HG03460 (cell line): ENCODE measurements at regions not wholly inside any gene's neighbourhood (a gene's known extent, or its start where the extent isn't known, plus 50 kb on each side); places are given as distances from the start of the nearest gene placed in this dataset.
"Not testable (repeated sequence)": the region's sequence is repeated elsewhere in the genome, so short reads cannot be mapped to it uniquely, and the experiment has no call there.

Experiments
- ATAC-seq: cut with Tn5 transposase; IDR thresholded peaks from one replicate; pipeline ENCODE4 v1.9.1; 2021; ENCODE audit not compliant: unreplicated experiment

DNA sequence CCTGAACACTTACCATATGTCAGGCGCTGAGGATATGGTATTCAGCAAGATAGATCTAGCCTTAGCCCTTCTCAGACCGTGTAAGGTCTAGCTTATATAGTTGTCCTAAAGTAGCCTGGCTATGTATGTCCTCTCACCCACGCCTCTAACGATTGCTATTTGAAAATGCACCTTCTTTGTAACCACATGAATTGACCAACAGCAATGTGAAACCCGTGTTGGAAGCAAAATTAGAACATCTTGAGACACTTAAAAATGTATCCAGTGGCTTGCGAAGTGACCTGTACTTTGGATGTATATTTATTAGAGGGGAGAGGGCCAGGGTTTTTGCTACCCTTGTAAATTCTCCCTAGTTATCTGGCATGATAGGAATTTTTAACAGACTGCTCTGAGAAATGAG lies 860.0 kb upstream of the ZEB2 start:
- ATAC-seq: no peak

DNA sequence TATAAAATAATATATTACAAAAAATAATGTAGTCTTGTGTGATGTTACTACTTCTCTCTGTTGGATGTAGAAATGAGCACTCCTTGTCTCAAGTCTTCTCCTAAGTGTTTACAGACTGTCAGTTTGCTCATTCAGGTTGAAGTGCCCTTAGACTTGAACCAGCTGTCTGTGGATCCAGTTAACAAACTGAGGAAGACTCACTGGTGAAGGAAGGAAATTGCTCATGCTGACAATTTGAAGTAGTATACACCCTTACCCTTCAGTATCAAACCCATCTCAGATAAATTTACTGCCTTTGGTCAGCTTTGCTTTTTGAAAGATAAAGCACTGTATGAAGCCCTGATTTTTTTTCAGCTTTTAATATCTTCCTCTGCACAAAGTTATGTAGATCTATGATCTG lies 854.2 kb upstream of the ZEB2 start:
- no peak for ATAC-seq

DNA sequence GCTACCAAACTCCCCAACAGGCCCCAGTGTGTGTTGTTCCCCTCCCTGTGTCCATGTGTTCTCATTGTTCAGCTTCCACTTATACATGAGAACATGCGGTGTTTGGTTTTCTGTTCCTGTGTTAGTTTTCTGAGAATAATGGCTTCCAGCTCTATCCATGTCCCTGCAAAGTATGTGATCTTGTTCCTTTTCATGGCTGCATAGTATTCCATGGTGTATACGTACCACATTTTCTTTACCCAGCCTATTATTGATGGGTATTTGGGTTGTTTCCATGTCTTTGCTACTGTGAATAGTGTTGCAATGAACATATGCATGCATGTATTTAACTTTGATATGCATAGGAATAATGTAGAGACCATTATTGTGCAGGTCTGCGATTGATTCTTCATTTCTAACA lies 847.4 kb upstream of the ZEB2 start:
- ATAC-seq: not testable (repeated sequence)

DNA sequence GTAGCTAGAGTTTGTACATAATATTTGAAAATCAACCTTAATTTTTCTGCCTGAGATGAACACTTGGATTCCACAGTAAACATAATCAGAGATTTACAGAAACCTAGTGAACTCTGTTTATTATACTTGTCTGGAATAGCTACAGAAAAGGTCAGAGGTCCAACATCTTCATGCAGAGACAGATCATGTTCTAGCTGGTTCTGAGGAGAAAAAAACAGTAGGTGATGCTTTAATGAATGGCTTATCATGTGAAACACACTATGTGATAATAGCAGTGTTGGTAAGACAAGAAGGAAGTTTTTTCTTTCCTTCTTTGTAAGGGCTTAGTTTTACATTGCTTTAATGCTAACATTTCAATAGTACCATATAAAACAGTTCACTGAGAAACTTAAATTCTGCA lies 846.4 kb upstream of the ZEB2 start:
- no peak for ATAC-seq

DNA sequence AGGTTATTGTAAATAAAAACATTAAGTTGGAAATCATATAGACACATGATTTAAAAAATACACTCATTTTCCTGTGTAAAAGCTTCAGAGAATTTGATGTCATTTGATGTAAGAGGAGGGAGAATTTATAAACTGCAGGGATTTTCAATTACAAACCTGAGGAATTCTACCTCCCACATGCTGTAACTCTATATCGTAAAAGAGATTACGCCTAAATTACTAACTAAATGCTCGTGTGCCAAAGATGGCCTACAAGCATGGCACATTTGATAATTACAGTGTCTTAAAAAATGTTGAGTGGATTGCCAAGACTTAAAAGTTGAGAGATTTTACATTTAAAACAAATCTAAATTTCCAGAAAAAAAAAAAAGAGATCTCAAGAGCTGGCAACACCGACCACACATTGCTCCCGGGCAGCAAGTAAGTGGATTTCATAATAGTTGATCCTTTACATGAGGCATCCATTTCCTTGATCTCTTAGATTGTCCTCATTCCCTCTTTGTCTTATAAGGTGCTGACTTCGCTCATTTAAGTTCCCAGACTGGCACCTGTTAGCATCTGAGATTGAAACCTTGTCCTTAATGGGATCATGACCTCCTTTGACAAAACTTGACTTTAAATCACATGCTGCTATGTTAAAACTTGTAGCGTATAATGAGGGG lies 840.3 kb upstream of the ZEB2 start:
- no peak for ATAC-seq

DNA sequence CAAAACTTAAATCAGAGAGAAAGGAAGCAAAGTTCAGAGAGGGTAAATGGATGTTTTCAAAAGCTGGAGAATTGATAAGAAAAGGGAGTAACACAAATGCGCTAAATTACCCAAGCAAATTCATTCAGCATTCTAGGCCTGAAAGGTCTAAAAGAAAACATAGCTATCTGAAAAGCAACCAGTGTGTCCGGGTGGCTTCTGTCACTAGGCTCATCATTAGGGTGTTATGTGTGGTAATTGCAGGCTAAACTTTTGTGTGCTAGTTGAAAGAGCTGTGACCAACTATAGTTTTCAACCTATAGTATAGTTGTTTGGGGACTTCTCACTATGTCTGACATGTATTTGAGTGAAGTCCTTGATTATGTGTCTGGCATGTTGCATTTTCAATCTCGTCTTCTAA lies 839.6 kb upstream of the ZEB2 start:
- no peak for ATAC-seq

DNA sequence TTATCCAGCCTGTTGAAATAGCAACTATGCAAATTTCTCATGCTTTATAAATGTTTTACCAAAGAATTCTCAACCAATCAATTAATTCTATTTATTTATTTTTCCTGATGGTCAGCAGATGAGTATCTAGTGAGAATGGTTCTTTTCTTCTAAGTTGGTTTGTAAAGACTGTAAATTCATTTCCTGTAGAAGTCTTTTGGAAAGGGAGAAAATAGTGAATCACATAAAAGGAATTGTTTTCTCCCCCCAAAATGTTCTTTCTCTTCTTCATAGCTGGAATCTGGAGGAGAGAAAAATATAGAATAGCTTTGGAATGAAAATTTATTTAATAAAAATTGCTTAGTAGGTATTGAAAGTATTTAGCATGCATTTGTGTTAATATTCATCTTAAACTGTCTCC lies 836.1 kb upstream of the ZEB2 start:
- no peak for ATAC-seq

DNA sequence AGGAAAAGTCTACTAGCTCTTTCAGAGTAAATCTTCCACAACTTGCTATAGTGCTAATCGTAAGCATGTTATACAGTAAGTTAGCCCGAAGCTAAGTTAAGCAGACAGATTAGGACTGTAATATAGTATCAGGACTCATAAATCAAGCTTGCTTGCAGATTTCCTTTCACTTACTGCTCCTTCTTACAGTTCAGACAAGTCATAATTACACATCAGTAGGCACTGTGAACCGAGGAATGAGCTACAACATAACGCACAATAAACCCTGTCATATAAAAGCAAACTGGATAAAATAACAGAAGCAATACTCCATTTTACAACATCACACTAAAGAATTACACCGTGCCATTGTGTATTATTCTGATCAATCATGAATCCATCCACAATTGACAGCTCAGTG lies 832.6 kb upstream of the ZEB2 start:
- no peak for ATAC-seq

DNA sequence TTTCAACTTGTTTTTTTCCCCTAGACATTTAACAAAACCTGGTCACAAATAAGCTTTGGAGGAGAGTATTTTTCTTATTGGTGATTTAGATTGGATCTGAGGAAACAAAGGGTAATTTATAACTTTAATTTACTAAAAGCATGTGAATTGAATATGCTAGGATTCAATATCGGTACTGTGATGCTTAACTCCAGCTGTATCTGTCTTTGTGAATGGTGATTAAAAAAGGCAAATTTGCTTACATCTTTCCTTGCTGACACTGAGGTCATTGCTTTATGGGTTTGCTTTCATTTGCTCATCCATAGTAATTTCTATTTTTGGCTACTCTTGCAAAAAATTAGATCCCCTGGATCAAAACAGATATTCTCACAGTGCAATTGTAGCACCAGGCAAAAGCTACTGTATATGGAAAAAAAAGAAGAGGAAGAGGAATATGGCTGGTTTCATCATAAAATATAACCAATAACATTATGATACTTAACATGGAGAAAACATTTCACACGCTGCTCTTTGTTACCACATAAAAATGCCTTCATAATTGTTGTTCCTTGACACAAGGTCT lies 832.0 kb upstream of the ZEB2 start:
- ATAC-seq: no peak

DNA sequence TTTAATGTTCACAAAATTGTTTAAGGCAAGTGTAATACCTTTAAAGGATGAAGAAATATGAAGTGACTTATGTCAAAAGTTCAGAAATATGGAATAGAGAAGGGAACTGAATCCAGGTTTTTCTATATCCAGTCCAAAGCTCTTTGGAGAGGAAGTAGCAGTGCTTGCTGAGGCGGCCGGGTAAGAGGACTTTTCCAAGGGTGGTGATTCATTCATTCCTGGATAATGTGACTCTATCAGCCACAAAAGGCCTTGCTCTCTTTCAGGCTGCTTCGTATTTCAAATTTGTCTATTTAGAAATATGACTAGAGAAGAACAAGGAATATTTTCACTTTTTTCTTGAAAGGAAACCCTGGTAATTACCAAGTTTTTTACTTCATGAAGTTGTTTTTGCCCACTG lies 830.1 kb upstream of the ZEB2 start:
- no peak for ATAC-seq

DNA sequence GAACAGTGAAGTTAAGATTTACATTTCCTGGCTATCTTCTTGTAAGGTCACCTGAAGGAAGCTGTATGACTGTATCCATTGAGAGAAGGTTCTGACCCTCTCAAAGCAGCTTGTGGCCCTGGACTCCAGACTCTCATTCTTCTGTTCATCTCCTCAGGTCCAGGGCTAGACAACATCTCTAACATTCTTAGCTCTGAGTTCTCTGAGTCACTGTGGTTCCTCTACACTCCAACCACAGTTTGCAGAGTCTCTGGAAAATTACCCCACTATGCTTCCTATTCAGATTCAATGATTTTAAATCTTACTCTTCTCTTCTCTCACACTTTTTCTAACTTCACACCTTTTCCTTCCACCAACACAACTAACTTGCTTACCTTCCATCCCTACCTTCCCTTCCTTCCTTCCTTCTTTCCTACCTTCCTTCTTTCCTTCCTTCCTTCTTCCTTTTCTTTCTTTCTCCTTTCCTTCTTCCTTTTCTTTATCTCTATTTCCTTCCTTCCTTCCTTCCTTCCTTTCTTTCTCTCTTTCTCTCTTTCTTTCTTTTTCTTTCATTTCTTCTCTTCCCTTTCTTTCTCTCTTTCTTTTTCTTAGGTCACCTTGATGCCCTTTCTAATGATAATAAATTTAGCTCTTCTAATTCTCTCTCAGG lies 824.3 kb upstream of the ZEB2 start:
- ATAC-seq: no peak

DNA sequence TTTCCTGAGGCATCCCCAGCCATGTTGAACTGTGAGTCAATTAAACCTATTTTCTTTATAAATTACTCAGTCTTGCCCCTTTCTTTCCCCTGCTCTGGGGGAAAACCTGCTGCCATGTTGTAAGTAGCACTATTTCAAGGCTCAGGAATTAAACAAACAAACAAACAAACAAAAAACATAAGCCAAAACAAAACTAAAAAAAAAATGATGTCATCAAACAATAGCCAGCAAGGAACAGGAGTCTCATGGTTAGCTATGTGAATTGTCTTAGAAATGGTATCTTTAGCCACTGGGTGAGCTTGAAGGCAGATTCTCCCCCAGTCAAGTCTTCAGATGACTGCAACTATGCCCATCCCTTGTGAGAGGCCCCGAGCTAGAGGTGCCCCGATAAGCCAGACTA lies 823.4 kb upstream of the ZEB2 start:
- ATAC-seq: no peak

DNA sequence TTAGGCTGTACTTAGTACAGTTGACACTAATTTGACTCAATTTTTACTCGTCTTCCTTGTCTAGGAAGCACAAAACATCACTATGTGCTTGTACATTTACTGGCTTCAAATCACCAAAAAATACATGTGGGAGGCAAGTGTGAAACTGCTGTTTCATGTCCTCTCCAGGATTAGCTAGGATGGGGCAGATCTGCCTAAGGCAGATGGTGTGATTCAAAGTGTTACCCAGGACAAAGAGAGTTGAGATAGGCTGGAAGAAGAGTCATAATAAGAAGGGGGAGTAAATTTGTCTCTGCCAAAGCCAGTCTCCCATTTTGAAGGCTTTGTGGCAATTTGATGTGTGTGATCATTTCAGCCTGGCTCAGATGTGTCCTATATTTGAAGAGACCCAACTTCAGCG lies 821.6 kb upstream of the ZEB2 start:
- ATAC-seq: no peak

DNA sequence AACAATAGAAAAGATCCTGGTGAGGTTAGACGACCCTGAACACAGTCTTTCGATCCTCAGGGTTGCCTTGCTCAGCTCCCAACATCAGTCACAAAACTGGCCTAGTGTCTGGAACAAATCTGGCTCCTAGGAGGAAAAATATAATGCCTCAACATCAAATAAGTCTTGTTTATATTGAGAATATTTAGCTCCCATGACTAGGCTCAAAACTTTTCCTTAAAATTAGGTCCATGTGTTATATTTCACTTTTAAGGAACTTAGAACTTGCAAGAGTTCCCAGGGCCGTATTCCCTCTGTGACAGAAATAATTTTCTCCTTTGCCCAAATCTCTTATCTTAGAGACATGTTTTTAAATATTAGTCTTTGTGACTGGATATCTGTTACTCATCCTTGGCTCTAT lies 819.7 kb upstream of the ZEB2 start:
- no peak for ATAC-seq

DNA sequence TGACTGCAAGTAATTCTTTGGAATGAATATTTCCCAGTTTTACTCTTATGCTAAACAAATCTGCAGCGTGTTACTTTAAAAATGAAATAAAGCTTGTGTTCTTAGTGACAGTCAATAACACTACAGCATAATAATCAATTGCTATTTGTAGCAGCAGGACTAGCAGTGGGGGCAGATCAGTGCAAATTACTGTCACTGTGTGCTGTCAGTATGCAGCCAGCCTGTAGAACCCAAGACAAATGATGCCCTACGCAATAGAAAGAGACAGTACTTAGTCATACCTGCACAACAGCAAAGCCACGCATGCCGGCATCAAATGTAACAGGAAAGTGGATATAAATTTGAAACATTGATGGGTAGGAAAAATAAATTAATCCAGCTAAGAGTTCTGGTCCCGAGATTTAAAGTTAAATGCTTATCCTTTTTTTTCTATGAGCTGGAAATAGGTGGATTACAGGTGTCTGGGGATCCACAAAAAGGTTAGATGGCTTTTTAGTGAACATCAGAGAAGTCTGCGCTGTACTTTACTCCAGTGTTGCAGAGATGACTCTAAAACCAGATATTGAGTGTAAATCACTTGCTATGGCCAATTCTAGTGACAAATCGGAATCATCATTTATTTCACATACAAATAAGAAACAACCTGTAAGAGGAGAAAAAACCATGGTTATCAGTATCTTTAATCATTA lies 812.4 kb upstream of the ZEB2 start:
- no peak for ATAC-seq

DNA sequence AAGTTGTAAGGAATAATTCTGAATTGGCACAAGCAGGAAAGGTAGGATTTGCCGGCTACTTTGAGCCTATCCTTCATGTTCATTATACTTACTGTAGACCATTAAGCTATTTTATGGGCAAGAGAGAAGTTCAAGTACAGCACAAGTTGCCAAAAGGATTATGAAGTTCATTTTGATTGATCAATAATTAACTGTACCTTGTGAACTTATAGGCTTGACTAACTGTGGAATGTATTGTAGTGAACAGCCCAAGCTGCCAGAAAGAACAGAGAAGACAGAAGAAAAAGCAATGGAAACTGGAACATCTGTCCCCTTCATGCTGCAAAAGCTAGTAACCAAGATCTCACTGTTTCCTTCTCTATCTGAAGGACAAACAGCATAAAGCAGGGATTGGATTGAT lies 810.1 kb upstream of the ZEB2 start:
- no peak for ATAC-seq

DNA sequence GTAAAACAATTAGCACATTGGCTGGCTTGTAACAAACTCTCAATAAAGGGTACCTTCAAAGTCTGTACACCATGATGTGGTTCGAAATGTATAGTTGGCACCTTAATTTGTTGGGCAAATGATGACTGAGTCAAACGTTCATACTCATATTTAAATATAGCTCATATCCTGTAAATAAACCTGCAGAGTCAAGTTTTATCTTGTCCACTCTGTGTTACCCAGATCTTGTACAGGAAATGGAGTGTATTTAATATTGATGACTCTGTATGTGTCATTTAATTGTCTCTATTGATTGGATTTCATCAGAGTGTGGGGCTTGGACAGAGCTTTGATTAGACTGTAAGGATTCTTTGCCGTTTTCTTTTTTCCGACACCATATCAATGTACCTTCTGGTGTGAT lies 805.6 kb upstream of the ZEB2 start:
- no peak for ATAC-seq

DNA sequence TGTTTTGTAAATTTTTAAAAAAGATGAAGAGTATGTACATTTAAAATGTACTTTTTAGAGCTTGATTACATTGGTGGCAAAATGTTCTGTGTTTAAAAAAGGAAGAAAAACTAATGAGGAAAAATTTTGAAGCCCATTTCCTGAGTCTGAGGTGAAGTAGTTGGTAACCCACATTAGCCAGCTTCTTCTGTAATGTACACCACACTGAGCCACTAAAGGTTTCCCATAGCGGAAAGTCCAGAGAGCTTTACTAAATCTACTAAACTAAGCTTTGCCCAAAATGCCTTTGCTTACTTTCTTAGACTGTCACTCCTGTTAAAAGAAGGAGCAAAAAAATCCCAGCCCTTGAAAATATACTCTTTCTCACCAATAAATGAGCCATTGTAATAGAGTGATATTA lies 804.8 kb upstream of the ZEB2 start:
- no peak for ATAC-seq

DNA sequence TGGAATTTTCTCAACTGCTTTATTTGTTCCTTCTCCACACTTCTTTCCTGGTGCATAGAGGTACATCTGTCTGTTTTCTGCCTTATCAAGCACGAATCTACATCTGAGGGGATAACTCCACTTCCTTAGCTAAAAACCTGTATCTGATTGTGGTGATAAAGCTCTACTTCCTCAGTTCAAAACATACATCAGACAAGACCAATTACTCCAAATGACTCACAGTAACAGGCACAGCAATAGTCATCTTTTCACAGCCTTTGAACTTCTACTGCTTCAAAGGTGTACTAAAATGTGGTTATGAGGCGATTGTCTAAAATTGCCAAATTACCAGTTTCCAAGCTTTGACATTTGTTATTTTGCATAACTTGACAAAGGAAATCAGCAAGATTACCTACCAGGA lies 803.6 kb upstream of the ZEB2 start:
- ATAC-seq: no peak

DNA sequence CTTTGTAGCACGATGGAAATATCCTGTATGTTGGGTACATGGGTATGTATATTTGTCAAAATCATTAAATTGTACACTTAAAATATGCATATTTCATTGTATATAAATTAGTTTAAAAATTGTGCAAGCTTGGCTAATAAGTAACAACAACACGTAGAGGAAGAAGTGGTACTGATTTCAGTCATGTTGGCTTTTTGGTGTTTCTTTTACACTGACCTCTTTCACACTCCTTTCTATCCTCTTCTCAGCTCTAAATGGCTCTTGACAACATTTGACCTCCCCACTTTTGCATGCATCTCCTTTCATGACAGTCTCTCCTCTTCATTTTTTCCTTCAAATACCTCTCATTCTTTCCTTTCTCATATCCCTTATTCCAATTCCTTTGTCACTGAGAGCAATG lies 801.4 kb upstream of the ZEB2 start:
- ATAC-seq: no peak

DNA sequence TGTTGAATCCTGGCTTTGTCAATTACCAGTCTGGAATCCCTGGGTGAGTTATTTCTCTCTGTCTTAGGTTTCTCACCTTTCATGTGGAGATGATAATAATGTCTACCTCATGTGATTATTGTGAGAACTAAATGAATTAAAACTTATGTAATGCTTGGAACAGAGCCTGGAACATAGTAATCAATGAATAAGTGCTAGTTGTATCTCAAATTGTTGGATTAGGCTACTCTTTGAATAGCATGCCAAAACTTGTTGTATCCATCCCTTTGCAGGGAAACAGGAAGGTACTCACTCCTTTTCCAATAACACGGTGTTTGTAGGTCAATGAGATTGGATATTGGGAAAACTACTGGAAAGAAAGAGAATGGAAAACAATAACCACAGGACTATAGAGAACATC lies 796.6 kb upstream of the ZEB2 start:
- ATAC-seq: no peak

DNA sequence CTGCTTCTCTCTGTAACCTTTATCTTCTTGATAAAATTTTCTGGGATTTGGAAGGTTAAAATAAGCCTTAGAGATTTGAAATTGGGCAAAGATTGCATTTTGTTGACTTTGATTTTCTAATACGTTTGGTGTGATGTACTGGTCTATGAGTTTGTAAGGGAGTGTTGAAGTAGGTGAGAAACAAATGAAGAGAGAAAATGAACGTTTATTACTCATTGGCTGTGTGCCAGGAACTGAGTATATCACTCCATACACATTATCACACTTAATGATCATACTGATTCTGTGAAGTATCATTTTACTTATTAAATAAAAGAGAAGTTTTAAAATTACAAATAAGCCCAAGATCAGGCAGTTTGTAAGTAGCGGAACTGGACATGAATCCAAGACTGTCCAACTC lies 795.1 kb upstream of the ZEB2 start:
- no peak for ATAC-seq
